ENCODE measurements at regions not wholly inside any gene's neighbourhood (a gene's known extent, or its start where the extent isn't known, plus 50 kb on each side); places are given as distances from the start of the nearest gene placed in this dataset.

- Histone ChIP-seq H3K56ac (replicated peaks; ENCODE audit: insufficient read length, low read depth, low read length) (no peak overlapping the region), H3K79me2 (ENCODE audit: control insufficient read depth in 1 of 2, insufficient read depth in 2 of 2, low read length in 2 of 2) (no peaks in the 10 kb centered on the region), H4K91ac (replicated peaks; ENCODE audit: insufficient read length, low read length) (no peak overlapping the region), H3K27me3 (replicated peaks in 1 of 4; ENCODE audit: control insufficient read depth in 3 of 4, extremely low read depth in 1 of 4, insufficient read depth in 3 of 4, low read length in 3 of 4) (no peaks in the 10 kb centered on the region), H3K14ac (ENCODE audit: insufficient read length) (no peak overlapping the region), H2BK15ac (ENCODE audit: low read length) (no peak overlapping the region), H3K9ac (replicated peaks in 1 of 4; ENCODE audit: extremely low read depth in 1 of 4, low read depth in 3 of 4, low read length in 3 of 4) (no peak overlapping the region), H2AK5ac (ENCODE audit: low read depth, low read length) (no peak overlapping the region), H3K4me3 (ENCODE audit: extremely low read depth in 1 of 4, insufficient read depth in 2 of 4, low read depth in 3 of 4, low read length in 4 of 4) (no peak overlapping the region), H2BK5ac (ENCODE audit: low read depth, low read length) (no peak overlapping the region), H3K9me3 (ENCODE audit: insufficient read depth in 2 of 2, low read depth in 1 of 2, low read length in 1 of 2) (no peaks in the 10 kb centered on the region), H2BK12ac (ENCODE audit: low read depth, low read length) (no peak overlapping the region), H2BK120ac (replicated peaks; ENCODE audit: low read depth, low read length) (no peak overlapping the region), H3K4ac (replicated peaks; ENCODE audit: insufficient read length, low read depth, low read length) (no peak overlapping the region), H4K20me1 (replicated peaks in 1 of 2; ENCODE audit: control insufficient read depth in 1 of 2, insufficient read depth in 2 of 2, low read length in 2 of 2) (no peaks in the 10 kb centered on the region), H3K18ac (ENCODE audit: extremely low read depth, low read length) (no peak overlapping the region), H4K8ac (ENCODE audit: extremely low read depth, insufficient read depth, low read length) (no peak overlapping the region), H3K23me2 (ENCODE audit: low read depth, low read length) (no peaks in the 10 kb centered on the region), H4K5ac (ENCODE audit: insufficient read length, low read depth, low read length) (no peak overlapping the region), H3K23ac (ENCODE audit: insufficient read length) (no peak overlapping the region), H3K79me1 (ENCODE audit: low read depth, low read length) (no peaks in the 10 kb centered on the region), H3K4me2 (ENCODE audit: insufficient read depth in 1 of 2, low read depth in 2 of 2, low read length in 2 of 2) (no peak overlapping the region), H3K36me3 (ENCODE audit: control insufficient read depth in 2 of 4, insufficient read depth in 4 of 4, low read length in 3 of 4) (no peaks in the 10 kb centered on the region), H3K4me1 (replicated peaks in 1 of 4; ENCODE audit: control insufficient read depth in 3 of 4, insufficient read depth in 4 of 4, low read length in 3 of 4) (no peaks in the 10 kb centered on the region), H2BK20ac (ENCODE audit: low read length) (no peak overlapping the region), H2AFZ (ENCODE audit: low read length) (no peak overlapping the region), H3K27ac (ENCODE audit: low read depth, low read length) (no peak overlapping the region)
- FAIRE-seq (no peak), DNase-seq (ENCODE audit: low read depth in 1 of 2, low spot score in 2 of 2) (no peak)
- POLR2A ChIA-PET (ENCODE audit: partially characterized antibody): no interaction called here
- 80% methylated on average over 2 of the region's 2 CpGs; no CpG with 5 or more reads in 1 of the 2 experiments for WGBS, 2 experiments (ENCODE audit: extremely low coverage in 1 of 2, insufficient coverage in 1 of 2, insufficient read length in 1 of 2, insufficient replicate concordance in 2 of 2, low coverage in 1 of 2, low lambda C conversion rate in 2 of 2, missing lambda C conversion rate in 1 of 2)
- CTCF ChIA-PET (ENCODE audit: partially characterized antibody): no interaction called here
- TF ChIP-seq SRF (IDR thresholded peaks at IDR 0.05; ENCODE audit: low read depth, low read length) (no peak), CHD2 (IDR thresholded peaks at IDR 0.05; ENCODE audit: low read length) (no peak), TBP (IDR thresholded peaks at IDR 0.05; ENCODE audit: low read depth, low read length) (no peak), MAX (IDR thresholded peaks at IDR 0.05) (no peak)
These were observed 59.2 kb upstream of the EED start for GRCh38 chr11:86185381-86185750.
